SK-N-SH (cell line): ENCODE measurements at regions not wholly inside any gene's neighbourhood (a gene's known extent, or its start where the extent isn't known, plus 50 kb on each side); places are given as distances from the start of the nearest gene placed in this dataset.

Source experiments
- JUND ChIP-seq: IDR thresholded peaks from 2 replicates; pipeline ENCODE4 v1.4.0; 2012
- RAD21 ChIP-seq: IDR thresholded peaks from 2 replicates; pipeline ENCODE4 v1.6.1; 2012; ENCODE audit warnings: mild to moderate bottlenecking, low read length

DNA sequence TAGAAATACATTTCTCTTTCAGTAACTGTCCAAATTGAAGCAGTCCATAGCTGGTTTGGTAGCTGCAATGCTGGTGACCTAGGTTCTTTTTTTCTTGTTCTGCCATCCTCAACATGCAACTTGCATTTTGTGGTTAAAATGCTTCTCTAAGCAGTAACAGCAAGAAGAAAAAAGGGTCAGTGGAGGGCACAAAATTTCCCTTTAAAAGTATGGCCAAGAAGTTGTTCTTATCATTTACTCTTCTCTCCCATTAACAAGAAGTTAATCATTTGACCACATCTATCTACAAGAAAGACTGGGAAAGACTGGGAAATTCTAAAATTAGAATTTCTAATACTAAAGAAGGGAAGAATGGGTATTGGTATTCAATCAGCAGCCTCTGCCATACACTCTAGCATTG lies 569.9 kb downstream of the CPS1 start:
- no peak for TF ChIP-seq RAD21
- TF ChIP-seq JUND, result no peak
